Endothelial cell of umbilical vein (primary cell): ENCODE measurements at regions not wholly inside any gene's neighbourhood (a gene's known extent, or its start where the extent isn't known, plus 50 kb on each side); places are given as distances from the start of the nearest gene placed in this dataset.

Experiments used
- BruUV-seq: library from RNA; stranded (reverse); fragments of 400-500 nt; replicated peaks from 2 replicates; lab custom pipeline; 2021; lab: Mats Ljungman, UMichigan
- CTCF ChIA-PET: fragments of 300-600, 350-600 bp; sonication (Branson Sonifier 250); formaldehyde crosslinking; loops from one replicate; lab custom pipeline; 2021; ENCODE audit warnings: antibody characterized with exemption, inconsistent platforms; lab: Charles Lee
- POLR2A ChIA-PET: fragments of 300-600, 350-600 bp; sonication (Branson Sonifier 250); formaldehyde crosslinking; loops from one replicate; lab custom pipeline; 2021; ENCODE audit warnings: antibody characterized with exemption, inconsistent platforms; lab: Charles Lee
- DNase-seq: peaks from one replicate; pipeline ENCODE4 v3.0.0-alpha.2; 2011; ENCODE audit warnings: low read depth, low spot score
- FAIRE-seq: peaks from 2 replicates; lab custom pipeline; 2011; peaks lifted over from hg19 to GRCh38; lab: Jason Lieb, UNC
- H2AFZ ChIP-seq: 2 replicates; pipeline ENCODE4 v1.6.0; 2012; ENCODE audit warnings: low read depth, low read length, control low read depth, inconsistent platforms
- H3K27ac ChIP-seq: 2 replicates; pipeline ENCODE4 v1.5.1; 2011; ENCODE audit warnings: low read depth, mild to moderate bottlenecking, control low read depth, low read length, moderate library complexity; ENCODE audit not compliant: insufficient read depth
- H3K27me3 ChIP-seq, 2 experiments: 2 replicates each; pipeline versions ENCODE4 v1.6.0 to v1.6.1; 2011; ENCODE audit warnings: low read length in 2 of 2, mixed read lengths in 1 of 2; ENCODE audit not compliant: control insufficient read depth in 2 of 2, insufficient read depth in 2 of 2
- H3K36me3 ChIP-seq, 2 experiments: 2 replicates in 1 of 2; 3 replicates in 1 of 2; pipeline ENCODE4 v1.5.1; 2011; ENCODE audit warnings: low read length in 2 of 2, mild to moderate bottlenecking in 1 of 2, moderate library complexity in 1 of 2; ENCODE audit not compliant: control insufficient read depth in 2 of 2, insufficient read depth in 2 of 2; ENCODE audit errors: extremely low read depth in 1 of 2
- H3K4me1 ChIP-seq: 3 replicates; pipeline ENCODE4 v1.5.1; 2011; ENCODE audit warnings: mild to moderate bottlenecking, low read length; ENCODE audit not compliant: control insufficient read depth, insufficient read depth; ENCODE audit errors: extremely low read depth
- H3K4me2 ChIP-seq: 2 replicates; pipeline ENCODE4 v1.6.1; 2011; ENCODE audit warnings: low read length, control low read depth, mixed read lengths; ENCODE audit not compliant: insufficient read depth
- H3K4me3 ChIP-seq, 3 experiments: fragments of 200-600 bp in 1 of 3; sonication (generic), shearing (Covaris generic) in 1 of 3; replicated peaks in 1 of 3; 2 replicates each; pipeline ENCODE4 v1.5.1; 2011 to 2016; ENCODE audit warnings: control low read depth in 3 of 3, low read length in 3 of 3, mild to moderate bottlenecking in 2 of 3, inconsistent platforms in 1 of 3, low read depth in 1 of 3, moderate library complexity in 1 of 3; ENCODE audit not compliant: insufficient read depth in 1 of 3
- H3K79me2 ChIP-seq: 2 replicates; pipeline ENCODE4 v1.6.0; 2012; ENCODE audit warnings: low read length, inconsistent platforms; ENCODE audit not compliant: control insufficient read depth, insufficient read depth
- H3K9ac ChIP-seq: replicated peaks from 2 replicates; pipeline ENCODE3; 2011; ENCODE audit warnings: low read length, control low read depth; ENCODE audit not compliant: insufficient read depth; ENCODE audit errors: extremely low read depth
- H3K9me1 ChIP-seq: replicated peaks from 3 replicates; pipeline ENCODE4 v1.6.0; 2011; ENCODE audit warnings: mild to moderate bottlenecking, low read length; ENCODE audit not compliant: control insufficient read depth, insufficient read depth; ENCODE audit errors: extremely low read depth
- H3K9me3 ChIP-seq: replicated peaks from 2 replicates; pipeline ENCODE4 v1.5.1; 2012; ENCODE audit warnings: low read length, inconsistent platforms; ENCODE audit not compliant: control insufficient read depth, insufficient read depth
- H4K20me1 ChIP-seq: replicated peaks from 2 replicates; pipeline ENCODE3; 2011; ENCODE audit warnings: mild to moderate bottlenecking, low read length; ENCODE audit not compliant: control insufficient read depth, insufficient read depth; ENCODE audit errors: extremely low read depth
- EZH2 ChIP-seq: IDR thresholded peaks from 2 replicates; pipeline ENCODE4 v1.6.1; 2012; ENCODE audit warnings: borderline replicate concordance, low read depth, mild to moderate bottlenecking, moderate library complexity, low read length, inconsistent platforms; ENCODE audit not compliant: severe bottlenecking
- FOS ChIP-seq: IDR thresholded peaks from 2 replicates; pipeline ENCODE4 v1.6.1; 2011; ENCODE audit warnings: mild to moderate bottlenecking, low read length, moderate library complexity, borderline replicate concordance; ENCODE audit not compliant: insufficient read depth
- GATA2 ChIP-seq: IDR thresholded peaks from 2 replicates; pipeline ENCODE4 v1.7.0; 2011; ENCODE audit warnings: low read depth, mild to moderate bottlenecking, moderate library complexity, mixed read lengths, low read length; ENCODE audit not compliant: insufficient read length, insufficient read depth
- JUN ChIP-seq: IDR thresholded peaks from 2 replicates; pipeline ENCODE4 v1.6.1; 2011; ENCODE audit warnings: borderline replicate concordance, low read depth; ENCODE audit not compliant: insufficient read length, insufficient read depth
- MAX ChIP-seq: IDR thresholded peaks from 2 replicates; pipeline ENCODE4 v1.6.1; 2011; ENCODE audit not compliant: insufficient read depth, insufficient read length
- MYC ChIP-seq: IDR thresholded peaks from one replicate; pipeline ENCODE4 v1.6.1; 2011; ENCODE audit warnings: mild to moderate bottlenecking, low read depth, low read length
- POLR2A ChIP-seq: IDR thresholded peaks from 2 replicates; pipeline ENCODE4 v1.6.1; 2012; ENCODE audit warnings: low read depth, mild to moderate bottlenecking, control low read depth, low read length
- POLR2AphosphoS5 ChIP-seq: IDR thresholded peaks from 2 replicates; pipeline ENCODE4 v1.6.1; 2012; ENCODE audit warnings: low read depth, mild to moderate bottlenecking, control low read depth, low read length, moderate library complexity; ENCODE audit not compliant: insufficient read depth
- dilution Hi-C: fragments of 300-500 bp; cut with MboI; formaldehyde crosslinking; loops from one replicate; pipeline ENCODE4 v1.15.0; 2019; ENCODE audit warnings: low sequenced_read_pairs; ENCODE audit not compliant: extremely low pct_ligation_motif_present
- intact Hi-C: fragments of 100-400 bp; cut with micrococcal nuclease; formaldehyde crosslinking; loops from one replicate; pipeline ENCODE4 v1.10.0; 2022
- TF ChIP-seq, protein P1 (sequence below), 2 donors: IDR thresholded peaks; 1 replicate in 1 of 2; 2 replicates in 1 of 2; pipeline ENCODE4 v1.5.1; 2011; ENCODE audit warnings: low read length in 2 of 2, mild to moderate bottlenecking in 2 of 2, moderate library complexity in 2 of 2, control low read depth in 1 of 2, inconsistent platforms in 1 of 2, low read depth in 1 of 2; ENCODE audit not compliant: insufficient read depth in 1 of 2; ENCODE audit errors: extremely low read depth in 1 of 2

GRCh38 chr15:62622775-62623174 lies 419.8 kb upstream of the TPM1 start:
- no peaks in the 10 kb centered on the region for H3K9me3 ChIP-seq
- H3K27ac ChIP-seq = no peak overlapping the region
- H3K4me3 ChIP-seq = no peak overlapping the region
- H3K79me2 ChIP-seq = no peaks in the 10 kb centered on the region
- no peaks in the 10 kb centered on the region for H4K20me1 ChIP-seq
- BruUV-seq = no TSS peak
- ChIA-PET CTCF (no interaction called here), POLR2A (no interaction called here)
- dilution Hi-C loops (no loop called here), intact Hi-C loops (no loop called here)
- no peak overlapping the region for H3K9ac ChIP-seq
- H3K27me3 ChIP-seq = peaks cover 0 to 1% of the 10 kb centered on the region in 2 experiments
- H3K4me2 ChIP-seq = no peak overlapping the region
- H2AFZ ChIP-seq = no peak overlapping the region
- DNase-seq (no peak), FAIRE-seq (no peak)
- no peaks in the 10 kb centered on the region for H3K36me3 ChIP-seq
- H3K4me1 ChIP-seq = no peaks in the 10 kb centered on the region
- H3K9me1 ChIP-seq = no peaks in the 10 kb centered on the region
- TF ChIP-seq JUN = no peak

DNA sequence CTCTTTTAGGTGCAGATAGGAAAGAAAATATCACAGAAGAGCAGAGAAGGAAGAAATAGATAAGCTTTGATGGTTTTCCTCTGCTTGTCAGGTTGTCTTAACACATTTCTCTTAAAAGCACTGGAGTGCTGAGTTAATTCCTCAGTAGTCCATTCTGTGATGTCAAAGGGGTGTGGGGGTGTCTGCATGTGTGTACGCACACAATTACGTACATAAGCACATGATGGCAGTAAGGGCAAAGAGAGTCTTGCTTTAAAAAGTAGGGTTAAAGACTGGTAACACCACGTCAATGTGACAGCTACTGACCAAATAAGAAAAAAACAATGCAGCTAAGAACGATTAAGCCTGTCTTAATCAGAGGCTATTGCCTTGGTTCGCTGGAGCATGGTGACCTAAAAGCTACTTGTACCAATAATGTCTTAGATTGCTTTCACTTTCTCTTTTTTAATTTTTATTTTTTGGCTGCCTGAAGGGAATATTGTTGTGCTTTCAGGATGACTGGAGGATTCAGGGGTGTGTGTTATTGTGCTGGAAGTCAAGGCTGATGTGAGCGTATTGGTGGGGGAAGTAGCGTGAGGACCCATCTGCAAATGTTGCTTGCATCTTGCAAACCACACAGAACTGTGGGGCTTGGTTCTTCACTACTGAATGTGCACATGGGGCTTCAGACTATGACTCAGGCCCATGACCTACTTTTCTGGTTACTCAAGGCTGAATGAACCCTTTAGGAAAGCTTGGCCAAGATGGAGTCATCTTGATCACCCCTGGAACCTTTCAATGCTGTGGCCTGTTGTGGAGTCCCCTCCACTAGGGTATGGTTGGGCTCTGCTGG lies 417.8 kb upstream of the TPM1 start:
- CTCF ChIA-PET = no interaction called here

More for the DNA sequence above, 417.8 kb upstream of the TPM1 start:
- H3K79me2 ChIP-seq = no peaks in the 10 kb centered on the region
- TF ChIP-seq MAX = no peak
- TF ChIP-seq FOS = no peak
- no peak for TF ChIP-seq JUN
- TF ChIP-seq MYC = no peak
- no peak for TF ChIP-seq GATA2
- TF ChIP-seq EZH2 = no peak
- no peak for TF ChIP-seq POLR2AphosphoS5
- TF ChIP-seq, protein P1, sequence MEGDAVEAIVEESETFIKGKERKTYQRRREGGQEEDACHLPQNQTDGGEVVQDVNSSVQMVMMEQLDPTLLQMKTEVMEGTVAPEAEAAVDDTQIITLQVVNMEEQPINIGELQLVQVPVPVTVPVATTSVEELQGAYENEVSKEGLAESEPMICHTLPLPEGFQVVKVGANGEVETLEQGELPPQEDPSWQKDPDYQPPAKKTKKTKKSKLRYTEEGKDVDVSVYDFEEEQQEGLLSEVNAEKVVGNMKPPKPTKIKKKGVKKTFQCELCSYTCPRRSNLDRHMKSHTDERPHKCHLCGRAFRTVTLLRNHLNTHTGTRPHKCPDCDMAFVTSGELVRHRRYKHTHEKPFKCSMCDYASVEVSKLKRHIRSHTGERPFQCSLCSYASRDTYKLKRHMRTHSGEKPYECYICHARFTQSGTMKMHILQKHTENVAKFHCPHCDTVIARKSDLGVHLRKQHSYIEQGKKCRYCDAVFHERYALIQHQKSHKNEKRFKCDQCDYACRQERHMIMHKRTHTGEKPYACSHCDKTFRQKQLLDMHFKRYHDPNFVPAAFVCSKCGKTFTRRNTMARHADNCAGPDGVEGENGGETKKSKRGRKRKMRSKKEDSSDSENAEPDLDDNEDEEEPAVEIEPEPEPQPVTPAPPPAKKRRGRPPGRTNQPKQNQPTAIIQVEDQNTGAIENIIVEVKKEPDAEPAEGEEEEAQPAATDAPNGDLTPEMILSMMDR (IDR thresholded peaks at IDR 0.05; ENCODE audit: extremely low read depth in 1 of 2, insufficient read depth in 1 of 2, low read depth in 1 of 2, low read length in 2 of 2) = no peak
- TF ChIP-seq POLR2A = no peak
- H3K4me1 ChIP-seq = no peaks in the 10 kb centered on the region
- dilution Hi-C loops = no loop called here
- H3K9ac ChIP-seq = no peak overlapping the region
- intact Hi-C loops = no loop called here
- H3K9me1 ChIP-seq = no peaks in the 10 kb centered on the region
- H4K20me1 ChIP-seq = no peaks in the 10 kb centered on the region
- BruUV-seq = no TSS peak
- H2AFZ ChIP-seq = no peak overlapping the region
- H3K4me3 ChIP-seq = no peak overlapping the region
- peaks cover 0 to 1% of the 10 kb centered on the region in 2 experiments for H3K27me3 ChIP-seq
- no peak for DNase-seq
- H3K27ac ChIP-seq = no peak overlapping the region
- FAIRE-seq = no peak
- H3K9me3 ChIP-seq = no peaks in the 10 kb centered on the region
- POLR2A ChIA-PET = no interaction called here
- no peak overlapping the region for H3K4me2 ChIP-seq
- H3K36me3 ChIP-seq = no peaks in the 10 kb centered on the region
